ENCODE measurements at regions not wholly inside any gene's neighbourhood (a gene's known extent, or its start where the extent isn't known, plus 50 kb on each side); places are given as distances from the start of the nearest gene placed in this dataset.

DNA sequence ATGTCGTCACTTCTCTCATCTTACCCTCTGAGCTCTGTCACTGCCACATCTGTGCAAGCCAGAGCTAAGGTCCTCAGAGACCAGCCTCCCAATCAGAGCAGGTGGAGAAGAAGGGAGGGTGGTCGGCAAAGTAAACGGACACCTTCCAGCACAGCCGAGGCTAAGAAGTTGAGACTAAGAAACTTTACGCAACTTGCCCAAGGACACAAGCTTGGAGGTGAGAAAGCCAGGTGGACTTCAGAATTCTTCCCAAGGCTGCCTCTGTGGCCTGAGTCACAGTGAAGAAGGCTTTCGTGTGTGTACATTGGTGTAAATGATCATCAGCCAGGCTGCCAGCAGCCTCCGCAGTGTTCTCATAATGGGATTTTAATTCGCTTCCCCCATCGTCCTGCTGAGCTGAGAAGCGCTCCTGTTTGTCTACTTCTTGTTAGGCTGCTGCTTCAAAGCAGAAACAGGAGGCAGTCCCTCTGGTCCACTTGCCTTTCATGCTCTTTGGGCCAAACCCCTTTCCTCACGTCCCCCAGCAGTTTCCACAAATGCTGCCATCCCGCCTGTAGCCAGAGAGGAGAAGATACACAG lies 125.0 kb upstream of the RPL38 start:
- H3K9me3 ChIP-seq (ENCODE audit: insufficient read depth, low read length), result no peaks in the 10 kb centered on the region
- TF ChIP-seq, protein P1, sequence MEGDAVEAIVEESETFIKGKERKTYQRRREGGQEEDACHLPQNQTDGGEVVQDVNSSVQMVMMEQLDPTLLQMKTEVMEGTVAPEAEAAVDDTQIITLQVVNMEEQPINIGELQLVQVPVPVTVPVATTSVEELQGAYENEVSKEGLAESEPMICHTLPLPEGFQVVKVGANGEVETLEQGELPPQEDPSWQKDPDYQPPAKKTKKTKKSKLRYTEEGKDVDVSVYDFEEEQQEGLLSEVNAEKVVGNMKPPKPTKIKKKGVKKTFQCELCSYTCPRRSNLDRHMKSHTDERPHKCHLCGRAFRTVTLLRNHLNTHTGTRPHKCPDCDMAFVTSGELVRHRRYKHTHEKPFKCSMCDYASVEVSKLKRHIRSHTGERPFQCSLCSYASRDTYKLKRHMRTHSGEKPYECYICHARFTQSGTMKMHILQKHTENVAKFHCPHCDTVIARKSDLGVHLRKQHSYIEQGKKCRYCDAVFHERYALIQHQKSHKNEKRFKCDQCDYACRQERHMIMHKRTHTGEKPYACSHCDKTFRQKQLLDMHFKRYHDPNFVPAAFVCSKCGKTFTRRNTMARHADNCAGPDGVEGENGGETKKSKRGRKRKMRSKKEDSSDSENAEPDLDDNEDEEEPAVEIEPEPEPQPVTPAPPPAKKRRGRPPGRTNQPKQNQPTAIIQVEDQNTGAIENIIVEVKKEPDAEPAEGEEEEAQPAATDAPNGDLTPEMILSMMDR (IDR thresholded peaks at IDR 0.05; ENCODE audit: low read depth, low read length), result no peak
- no peak for TF ChIP-seq EZH2phosphoT487 (IDR thresholded peaks at IDR 0.05; ENCODE audit: low read depth)
- H3K36me3 ChIP-seq (replicated peaks; ENCODE audit: low read depth, low read length), result no peaks in the 10 kb centered on the region
- no peak overlapping the region for H2AFZ ChIP-seq (ENCODE audit: low read depth, low read length)
- no peak overlapping the region for H3K9ac ChIP-seq (ENCODE audit: low read length)
- no peak overlapping the region for H3K4me3 ChIP-seq (ENCODE audit: low read length)
- H3K27ac ChIP-seq (ENCODE audit: low read length), result no peak overlapping the region
- H3K79me2 ChIP-seq (ENCODE audit: low read length), result no peaks in the 10 kb centered on the region
- no peaks in the 10 kb centered on the region for H4K20me1 ChIP-seq (ENCODE audit: insufficient read depth, low read length)
- no peak overlapping the region for H3K4me2 ChIP-seq (ENCODE audit: low read length)
- H3K4me1 ChIP-seq (ENCODE audit: low read length), result no peaks in the 10 kb centered on the region
- no peaks in the 10 kb centered on the region for H3K27me3 ChIP-seq (ENCODE audit: low read depth, low read length)

DNA sequence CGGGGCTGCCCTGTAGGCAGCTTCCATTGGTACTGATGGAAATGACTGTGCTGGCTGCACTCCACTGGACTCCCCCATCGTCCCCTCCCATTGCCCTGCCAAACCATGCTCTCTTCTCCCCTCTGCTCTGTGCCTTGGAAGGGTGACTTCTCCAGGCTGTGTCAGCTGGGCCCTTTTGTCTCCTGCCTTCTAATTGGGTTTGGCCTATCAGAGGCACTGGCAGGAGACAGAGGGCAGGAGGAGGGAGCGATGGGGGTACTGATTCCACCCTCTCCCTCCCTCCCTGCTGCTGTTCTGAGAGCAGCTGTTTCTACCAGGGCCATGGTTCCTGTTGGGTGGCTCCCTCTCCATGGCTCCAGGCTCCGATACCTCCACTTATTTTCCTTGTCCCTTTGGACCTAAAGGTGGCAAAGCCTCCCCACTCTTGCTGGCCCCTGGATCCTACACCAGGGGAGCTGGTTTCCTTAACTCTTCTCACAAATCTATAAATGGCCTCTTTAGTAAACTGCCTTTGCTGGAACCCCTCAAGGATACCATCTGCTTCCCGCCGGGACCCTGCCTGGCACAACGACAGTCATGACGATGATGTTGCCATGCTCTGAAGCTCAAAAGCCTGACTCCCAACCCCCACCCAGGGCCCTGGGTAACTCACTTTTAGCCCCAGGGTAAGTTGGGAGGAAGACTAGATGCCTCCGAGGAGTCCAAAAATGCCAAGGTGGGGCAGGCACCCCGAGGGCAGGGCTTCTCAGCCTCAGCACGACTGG lies 123.8 kb upstream of the RPL38 start:
- no peaks in the 10 kb centered on the region for H3K36me3 ChIP-seq (replicated peaks; ENCODE audit: low read depth, low read length)
- no peaks in the 10 kb centered on the region for H4K20me1 ChIP-seq (ENCODE audit: insufficient read depth, low read length)
- H3K4me1 ChIP-seq (ENCODE audit: low read length), result no peaks in the 10 kb centered on the region
- no peak overlapping the region for H2AFZ ChIP-seq (ENCODE audit: low read depth, low read length)
- H3K4me2 ChIP-seq (ENCODE audit: low read length), result no peak overlapping the region
- H3K79me2 ChIP-seq (ENCODE audit: low read length), result no peaks in the 10 kb centered on the region
- H3K9me3 ChIP-seq (ENCODE audit: insufficient read depth, low read length), result no peaks in the 10 kb centered on the region
- H3K27ac ChIP-seq (ENCODE audit: low read length), result no peak overlapping the region
- H3K9ac ChIP-seq (ENCODE audit: low read length), result no peak overlapping the region
- TF ChIP-seq EZH2phosphoT487 (IDR thresholded peaks at IDR 0.05; ENCODE audit: low read depth), result no peak
- TF ChIP-seq, protein P1 (IDR thresholded peaks at IDR 0.05; ENCODE audit: low read depth, low read length), result no peak
- H3K27me3 ChIP-seq (ENCODE audit: low read depth, low read length), result no peaks in the 10 kb centered on the region
- no peak overlapping the region for H3K4me3 ChIP-seq (ENCODE audit: low read length)

DNA sequence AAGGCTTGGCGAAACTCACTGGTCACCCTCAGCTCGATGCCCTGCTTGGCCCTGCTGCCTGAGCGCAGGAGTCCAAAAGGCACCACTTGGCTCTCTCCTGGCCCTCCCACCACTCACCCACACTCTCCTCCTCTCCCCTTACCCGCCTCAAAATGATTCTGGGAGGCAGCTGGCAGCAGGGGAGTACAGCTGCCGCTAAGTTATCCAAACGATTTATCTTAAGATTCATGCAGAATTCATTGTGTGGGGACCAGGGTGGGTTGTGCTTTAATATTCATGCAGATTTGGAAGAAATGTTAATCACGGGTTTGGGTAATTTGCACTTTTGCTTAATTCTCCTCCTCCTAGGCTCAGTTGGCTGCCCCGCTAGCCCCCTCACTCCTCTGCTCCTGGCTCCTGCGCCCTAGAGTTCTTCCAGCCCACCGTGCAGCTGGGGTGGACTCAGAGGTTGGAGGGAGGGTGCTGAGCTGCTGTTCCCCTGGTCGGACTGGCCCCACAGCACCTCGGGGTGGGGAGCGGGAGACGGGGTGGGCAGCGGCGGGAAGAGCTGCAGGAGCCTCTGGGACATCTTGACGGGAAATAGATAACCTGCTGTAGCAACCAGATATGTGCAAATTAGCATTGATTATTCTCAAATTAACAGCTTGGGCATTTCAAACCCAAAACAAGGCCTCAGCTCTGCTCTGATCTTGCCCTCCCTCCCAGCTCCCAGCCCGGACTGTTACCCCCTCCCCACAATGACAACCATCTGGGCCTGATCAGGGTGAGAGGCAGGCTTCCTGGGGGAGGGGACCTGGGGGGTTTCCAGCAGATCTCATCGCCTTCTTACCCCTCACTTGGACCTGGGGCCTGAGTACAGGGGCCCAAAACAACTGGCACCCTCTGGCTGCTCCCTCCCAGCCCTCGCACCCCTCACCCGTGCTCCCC lies 122.6 kb upstream of the RPL38 start:
- Histone ChIP-seq H3K27me3 (ENCODE audit: low read depth, low read length) (0 out of 2 replicates have a peak, but pooled peaks cover 3% of the 10 kb centered on the region), H3K4me1 (ENCODE audit: low read length) (no peaks in the 10 kb centered on the region)
- no peak for TF ChIP-seq EZH2phosphoT487 (IDR thresholded peaks at IDR 0.05; ENCODE audit: low read depth)
- TF ChIP-seq, protein P1 (IDR thresholded peaks at IDR 0.05; ENCODE audit: low read depth, low read length), result no peak

DNA sequence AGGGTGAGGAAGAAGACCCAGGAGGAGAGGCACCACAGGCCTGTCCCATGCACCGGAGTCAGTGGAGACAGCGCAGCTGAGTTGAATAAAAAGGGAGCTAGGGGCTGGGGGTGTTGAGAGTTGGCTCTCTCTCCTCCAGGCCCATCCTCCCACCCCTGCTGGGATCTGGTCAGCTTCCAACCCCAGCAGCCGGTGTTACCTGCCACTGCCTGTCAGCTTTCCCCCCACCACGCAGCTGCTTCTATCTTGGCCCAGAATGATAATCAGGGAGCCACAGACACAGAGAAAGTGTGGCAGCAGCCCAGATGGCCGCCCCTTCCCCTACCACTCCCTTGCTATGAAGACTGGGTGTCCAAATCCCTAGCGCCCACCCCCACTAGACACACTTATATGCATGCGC lies 120.6 kb upstream of the RPL38 start:
- Histone ChIP-seq H3K9ac (ENCODE audit: low read length) (no peak overlapping the region), H3K4me2 (ENCODE audit: low read length) (no peak overlapping the region), H3K9me3 (ENCODE audit: insufficient read depth, low read length) (no peaks in the 10 kb centered on the region), H3K27me3 (ENCODE audit: low read depth, low read length) (peaks cover 3% of the 10 kb centered on the region; the same call in 1 of the 2 replicates), H3K27ac (ENCODE audit: low read length) (no peak overlapping the region), H3K4me3 (ENCODE audit: low read length) (no peak overlapping the region), H2AFZ (ENCODE audit: low read depth, low read length) (no peak overlapping the region), H3K36me3 (replicated peaks; ENCODE audit: low read depth, low read length) (no peaks in the 10 kb centered on the region), H3K79me2 (ENCODE audit: low read length) (no peaks in the 10 kb centered on the region), H3K4me1 (ENCODE audit: low read length) (no peaks in the 10 kb centered on the region), H4K20me1 (ENCODE audit: insufficient read depth, low read length) (no peaks in the 10 kb centered on the region)
- no peak for TF ChIP-seq EZH2phosphoT487 (IDR thresholded peaks at IDR 0.05; ENCODE audit: low read depth)
- TF ChIP-seq, protein P1 (IDR thresholded peaks at IDR 0.05; ENCODE audit: low read depth, low read length), result no peak

More for the DNA sequence above, 122.6 kb upstream of the RPL38 start:
- Histone ChIP-seq H2AFZ (ENCODE audit: low read depth, low read length) (no peak overlapping the region), H3K36me3 (replicated peaks; ENCODE audit: low read depth, low read length) (no peaks in the 10 kb centered on the region), H3K9me3 (ENCODE audit: insufficient read depth, low read length) (no peaks in the 10 kb centered on the region), H3K4me3 (ENCODE audit: low read length) (no peak overlapping the region), H4K20me1 (ENCODE audit: insufficient read depth, low read length) (no peaks in the 10 kb centered on the region), H3K27ac (ENCODE audit: low read length) (no peak overlapping the region), H3K79me2 (ENCODE audit: low read length) (no peaks in the 10 kb centered on the region), H3K9ac (ENCODE audit: low read length) (no peak overlapping the region), H3K4me2 (ENCODE audit: low read length) (no peak overlapping the region)

Data from OCI-LY3 (cell line).